Testis (tissue), 2 donors: ENCODE measurements at regions not wholly inside any gene's neighbourhood (a gene's known extent, or its start where the extent isn't known, plus 50 kb on each side); places are given as distances from the start of the nearest gene placed in this dataset.
"Not testable (repeated sequence)": the region's sequence is repeated elsewhere in the genome, so short reads cannot be mapped to it uniquely, and the experiment has no call there.

ENCODE experiments used
- DNase-seq: peaks from one replicate; pipeline ENCODE4 v3.0.0-alpha.2; 2019
- H3K27ac ChIP-seq, 2 donors: fragments of 200-600 bp; sonication (generic); one replicate each; pipeline ENCODE4 v1.5.1; 2019
- H3K27me3 ChIP-seq: fragments of 200-600 bp; sonication (generic); one replicate; pipeline ENCODE4 v1.5.1; 2019
- H3K36me3 ChIP-seq: fragments of 200-600 bp; sonication (generic); one replicate; pipeline ENCODE4 v1.5.1; 2017; ENCODE audit warnings: low read depth; ENCODE audit errors: missing control alignments
- H3K4me1 ChIP-seq: fragments of 200-600 bp; sonication (generic); one replicate; pipeline ENCODE4 v1.5.1; 2019
- H3K4me3 ChIP-seq, 2 donors: fragments of 200-600 bp; sonication (generic); one replicate each; pipeline ENCODE4 v1.5.1; 2017 to 2019
- H3K9me3 ChIP-seq: fragments of 200-600 bp; sonication (generic); one replicate; pipeline ENCODE4 v1.5.1; 2017
- CTCF ChIP-seq, 3 experiments: fragments of 450-650 bp in 2 of 3; fragments of 200-600 bp in 1 of 3; sonication (generic) in 1 of 3; IDR thresholded peaks; one replicate each; pipeline ENCODE4 v1.5.1; 2016 to 2019; ENCODE audit warnings: antibody characterized with exemption in 3 of 3, mild to moderate bottlenecking in 2 of 3, moderate library complexity in 1 of 3
- POLR2A ChIP-seq: fragments of 450-650 bp; IDR thresholded peaks from one replicate; pipeline ENCODE4 v1.6.1; 2017; ENCODE audit warnings: antibody characterized with exemption, mild to moderate bottlenecking, moderate library complexity
- WGBS, 2 donors: methylation state at CpG; one replicate each; pipeline ENCODE4 v1.1.5; 2018; 5-methylcytosine and 5-hydroxymethylcytosine counted together
- intact Hi-C: fragments of 100-400 bp; cut with DNase I; formaldehyde crosslinking; loops from one replicate; pipeline ENCODE4 v1.15.1; 2023; ENCODE audit warnings: low total_unique reads

DNA sequence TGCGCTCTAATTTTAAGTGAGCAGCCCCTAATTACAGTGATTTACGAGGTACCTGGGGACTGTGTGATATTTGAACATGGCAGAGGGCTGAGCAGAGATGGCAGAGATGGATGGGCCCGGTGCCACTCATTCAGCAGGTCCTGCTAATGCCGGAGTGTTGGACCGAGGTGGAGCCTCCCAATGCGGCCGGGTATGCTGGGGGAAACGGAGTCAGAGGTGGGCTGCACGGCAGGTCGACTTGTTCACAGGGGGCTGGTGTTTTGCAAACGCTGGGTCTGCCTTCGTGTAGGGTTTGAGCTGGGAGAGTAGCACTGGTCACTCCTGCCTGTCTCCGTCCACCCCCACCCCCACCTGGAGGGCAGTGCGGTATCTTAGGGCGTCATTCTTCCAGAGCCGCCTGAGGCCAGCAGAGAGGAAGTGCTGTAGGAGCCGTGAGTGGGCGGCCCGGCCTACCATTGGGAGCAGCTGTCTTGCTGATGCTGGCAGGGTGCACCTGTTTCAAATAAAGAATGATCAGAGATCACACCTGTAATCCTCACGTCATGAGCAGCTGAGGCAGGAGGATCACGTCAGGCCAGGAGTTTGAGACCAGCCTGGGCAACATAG, 122.6 kb downstream of the IGLL1 start:
- 78 to 91% methylated on average over 13 to 21 of the region's 21 CpGs for WGBS, 2 donors
- Histone ChIP-seq H3K27ac (no peak overlapping the region), H3K36me3 (no peaks in the 10 kb centered on the region), H3K27me3 (no peaks in the 10 kb centered on the region), H3K9me3 (no peaks in the 10 kb centered on the region), H3K4me3 (no peak overlapping the region), H3K4me1 (peaks cover 8% of the 10 kb centered on the region)
- no peak for DNase-seq
- intact Hi-C loops = no loop called here
- no peak for TF ChIP-seq POLR2A
- no peak for TF ChIP-seq CTCF (IDR thresholded peaks at IDR 0.05)

DNA sequence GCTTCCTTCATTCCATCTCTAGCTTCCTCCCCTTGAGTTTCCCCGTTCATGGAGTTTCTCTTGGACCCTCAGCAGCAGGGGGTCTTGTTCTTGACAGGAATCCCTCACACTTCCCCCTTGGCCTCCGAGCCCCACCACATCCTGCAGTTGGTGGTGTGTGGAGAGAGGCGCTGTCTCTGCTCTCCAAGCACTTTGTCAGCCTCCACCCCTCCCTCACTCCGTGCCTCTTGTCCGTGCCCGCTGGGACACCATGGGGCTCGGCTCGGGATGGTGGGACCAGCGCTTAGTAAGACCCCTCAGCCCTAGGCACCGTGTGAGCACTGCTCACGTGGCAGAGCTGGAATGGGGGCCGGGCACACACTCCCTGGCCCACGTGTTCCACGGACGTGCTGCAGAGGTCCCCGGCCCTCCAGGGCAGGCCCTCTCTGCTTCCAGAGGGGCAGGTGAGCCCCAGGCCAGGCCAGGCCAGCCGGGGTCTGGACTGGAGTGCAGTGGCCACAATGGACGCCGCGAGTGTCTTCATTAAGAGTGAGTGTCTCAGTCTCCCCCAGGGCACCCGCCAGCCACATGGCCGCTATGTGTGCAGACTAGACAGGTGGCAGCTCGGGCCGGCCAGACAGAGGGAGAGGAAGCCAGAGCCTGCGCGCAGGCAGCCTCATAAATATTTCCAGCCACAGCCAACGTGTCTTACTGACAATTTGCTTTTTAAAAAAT, 123.3 kb downstream of the IGLL1 start:
- H3K4me1 ChIP-seq, H3K9me3 ChIP-seq, H3K27ac ChIP-seq, H3K27me3 ChIP-seq, H3K36me3 ChIP-seq, intact Hi-C loops, DNase-seq, H3K4me3 ChIP-seq: not testable (repeated sequence)
- 88 to 89% methylated on average over 16 to 27 of the region's 27 CpGs for WGBS, 2 donors

DNA sequence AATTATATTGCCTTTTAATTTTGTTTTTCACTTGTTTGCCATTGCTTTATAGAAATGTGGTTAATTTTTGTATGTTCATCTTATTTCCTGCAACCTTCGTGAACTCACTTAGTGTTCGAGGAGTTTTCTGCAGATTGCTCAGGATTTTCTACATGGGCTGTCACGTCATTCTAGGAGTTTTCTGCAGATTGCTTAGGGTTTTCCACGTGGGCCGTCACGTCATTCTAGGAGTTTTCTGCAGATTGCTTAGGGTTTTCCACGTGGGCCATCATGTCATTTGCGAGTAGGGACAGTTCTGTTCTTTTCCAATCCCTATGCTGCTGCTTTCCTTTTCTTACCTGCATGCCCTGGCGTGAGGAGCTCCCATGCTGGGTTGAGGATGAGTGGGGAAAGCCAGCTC, 125.7 kb downstream of the IGLL1 start:
- intact Hi-C loops, H3K9me3 ChIP-seq, H3K4me1 ChIP-seq, H3K36me3 ChIP-seq, H3K27me3 ChIP-seq, DNase-seq, H3K27ac ChIP-seq, H3K4me3 ChIP-seq: not testable (repeated sequence)
- 89 to 94% methylated on average over 9 of the region's 9 CpGs for WGBS, 2 donors

GRCh38 chr22:23453277-23453676, 126.8 kb downstream of the IGLL1 start:
- DNase-seq = no peak
- no peak overlapping the region for H3K27ac ChIP-seq
- H3K4me3 ChIP-seq = no peak overlapping the region
- no peaks in the 10 kb centered on the region for H3K27me3 ChIP-seq
- WGBS, 2 donors = 92 to 94% methylated on average over 9 of the region's 9 CpGs
- H3K36me3 ChIP-seq = no peaks in the 10 kb centered on the region
- peaks cover 5% of the 10 kb centered on the region for H3K4me1 ChIP-seq
- TF ChIP-seq CTCF (IDR thresholded peaks at IDR 0.05) = no peak
- no peak for TF ChIP-seq POLR2A
- H3K9me3 ChIP-seq = no peaks in the 10 kb centered on the region
- intact Hi-C loops = no loop called here

GRCh38 chr22:23452231-23453010, 127.7 kb downstream of the IGLL1 start:
- DNase-seq = no peak
- TF ChIP-seq CTCF (IDR thresholded peaks at IDR 0.05) (no peak), POLR2A (no peak)
- intact Hi-C loops = no loop called here
- Histone ChIP-seq H3K27ac (no peak overlapping the region), H3K9me3 (no peaks in the 10 kb centered on the region), H3K4me3 (no peak overlapping the region), H3K36me3 (no peaks in the 10 kb centered on the region), H3K27me3 (no peaks in the 10 kb centered on the region), H3K4me1 (peaks cover 2% of the 10 kb centered on the region)
- WGBS, 2 donors = 70 to 76% methylated on average over 12 to 23 of the region's 23 CpGs

DNA sequence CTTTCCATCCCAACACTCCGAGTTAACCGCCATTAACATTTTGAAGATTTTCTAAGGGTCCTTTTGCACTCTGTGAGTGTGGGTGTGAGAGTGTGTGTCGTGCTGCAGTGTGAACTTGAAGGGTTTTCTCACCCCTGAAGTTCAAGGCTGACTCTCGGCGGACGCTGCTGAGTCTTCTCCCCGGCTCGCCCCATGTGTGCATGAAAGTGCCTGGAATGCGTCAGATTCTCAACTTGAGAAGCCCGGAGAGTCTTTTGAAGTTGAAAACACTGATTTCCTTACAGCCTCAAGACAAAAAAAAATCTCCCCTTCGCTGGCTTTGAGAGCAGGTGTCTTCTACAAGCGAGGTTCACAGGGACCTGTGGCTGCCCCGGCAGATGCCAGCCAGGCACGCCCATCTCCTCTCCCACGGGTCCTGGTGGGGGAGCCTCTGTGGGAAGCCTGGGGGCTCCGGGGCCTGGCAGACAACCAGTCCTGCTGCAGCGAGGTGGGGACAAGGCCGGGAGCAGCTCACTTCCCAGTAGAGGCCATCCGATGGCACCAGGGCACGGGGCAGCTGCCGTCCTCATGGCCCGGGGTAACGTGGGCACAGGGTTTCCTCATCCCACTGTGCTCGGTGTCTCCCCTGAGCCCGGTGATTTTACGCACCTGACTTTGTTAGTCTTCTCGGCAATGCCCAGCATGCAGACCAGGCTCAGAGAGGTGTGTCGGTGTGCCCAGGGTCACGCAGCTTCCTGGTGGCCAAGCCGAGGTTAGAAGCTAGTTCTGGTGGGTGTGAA, 128.4 kb downstream of the IGLL1 start:
- WGBS, 2 donors = 58 to 64% methylated on average over 13 to 22 of the region's 30 CpGs
- intact Hi-C loops, H3K27ac ChIP-seq: not testable (repeated sequence)

DNA sequence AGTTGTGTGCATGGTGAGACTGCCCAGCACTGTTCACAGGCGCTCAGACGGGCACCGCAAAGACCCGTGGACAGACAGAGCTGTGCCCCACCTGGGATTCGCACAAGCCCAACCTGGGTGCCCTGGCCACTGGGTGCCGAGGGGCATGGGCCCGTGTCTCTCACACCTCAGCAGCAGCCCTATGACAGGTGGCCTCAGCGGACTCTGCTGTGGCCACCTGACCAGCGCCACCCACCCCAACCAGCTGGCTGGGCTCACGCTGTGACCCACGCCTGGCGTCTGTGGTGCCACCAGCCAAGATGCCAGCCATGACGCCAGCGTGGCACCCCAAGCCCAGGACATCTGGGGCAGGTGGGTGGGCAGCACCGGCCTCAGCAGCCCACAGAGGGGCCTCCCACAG, 129.3 kb downstream of the IGLL1 start:
- H3K27ac ChIP-seq, H3K9me3 ChIP-seq, H3K4me1 ChIP-seq, H3K36me3 ChIP-seq, H3K4me3 ChIP-seq, intact Hi-C loops, DNase-seq, H3K27me3 ChIP-seq: not testable (repeated sequence)
- whole genome bisulfite sequencing, 2 donors = 95% methylated on average over 13 of the region's 15 CpGs; no CpG with 5 or more reads in 1 of the 2 donors

More for the DNA sequence above, 128.4 kb downstream of the IGLL1 start:
- not testable (repeated sequence) for H3K4me1 ChIP-seq, H3K9me3 ChIP-seq, H3K27me3 ChIP-seq, H3K4me3 ChIP-seq, H3K36me3 ChIP-seq, DNase-seq
